OCI-LY1 (cell line): ENCODE measurements at regions not wholly inside any gene's neighbourhood (a gene's known extent, or its start where the extent isn't known, plus 50 kb on each side); places are given as distances from the start of the nearest gene placed in this dataset.

Experiments used
- H2AFZ ChIP-seq: fragments of 200-600 bp; sonication (generic), shearing (Covaris generic); 2 replicates; pipeline ENCODE4 v1.6.0; 2014; ENCODE audit warnings: antibody characterized with exemption, mild to moderate bottlenecking, low read length
- H3F3A ChIP-seq: fragments of 200-600 bp; sonication (generic), shearing (Covaris generic); 2 replicates; pipeline ENCODE4 v1.6.0; 2014; ENCODE audit warnings: mild to moderate bottlenecking, antibody characterized with exemption, low read length, moderate library complexity; ENCODE audit not compliant: insufficient read depth
- H3K27ac ChIP-seq: fragments of 200-600 bp; sonication (generic); 2 replicates; pipeline ENCODE4 v1.5.1; 2014; ENCODE audit warnings: low read length, mixed run types, mild to moderate bottlenecking, low read depth; ENCODE audit not compliant: poor library complexity, severe bottlenecking
- H3K27me3 ChIP-seq: fragments of 200-600 bp; sonication (generic); 2 replicates; pipeline ENCODE4 v1.6.0; 2014; ENCODE audit warnings: antibody characterized with exemption, mild to moderate bottlenecking, low read length, moderate library complexity; ENCODE audit not compliant: insufficient read depth
- H3K36me3 ChIP-seq: fragments of 200-600 bp; sonication (generic); 2 replicates; pipeline ENCODE4 v1.6.1; 2014; ENCODE audit warnings: mild to moderate bottlenecking, antibody characterized with exemption, low read length, moderate library complexity, mixed read lengths; ENCODE audit not compliant: insufficient read depth
- H3K4me1 ChIP-seq: fragments of 200-600 bp; sonication (generic); 2 replicates; pipeline ENCODE4 v1.5.1; 2014; ENCODE audit warnings: mild to moderate bottlenecking, low read length, moderate library complexity; ENCODE audit not compliant: insufficient read depth, severe bottlenecking
- H3K4me2 ChIP-seq: fragments of 200-600 bp; sonication (generic), shearing (Covaris generic); 2 replicates; pipeline ENCODE4 v1.6.1; 2014; ENCODE audit warnings: low read length
- H3K4me3 ChIP-seq: fragments of 200-600 bp; sonication (generic); 2 replicates; pipeline ENCODE4 v1.5.1; 2014; ENCODE audit warnings: low read length, low read depth, mild to moderate bottlenecking, mixed read lengths; ENCODE audit not compliant: poor library complexity, severe bottlenecking
- H3K79me2 ChIP-seq: fragments of 200-600 bp; shearing (Covaris generic); 2 replicates; pipeline ENCODE4 v1.6.1; 2016; ENCODE audit warnings: mixed run types, low read length, mixed read lengths; ENCODE audit not compliant: insufficient read depth
- H3K9ac ChIP-seq: fragments of 200-600 bp; sonication (generic), shearing (Covaris generic); 2 replicates; pipeline ENCODE4 v1.6.1; 2014; ENCODE audit warnings: mild to moderate bottlenecking, low read length, mixed read lengths
- H3K9me2 ChIP-seq: fragments of 200-600 bp; sonication (generic), shearing (Covaris generic); 2 replicates; pipeline ENCODE4 v1.6.1; 2014; ENCODE audit warnings: low read depth, mild to moderate bottlenecking, low read length, mixed read lengths
- H3K9me3 ChIP-seq: fragments of 200-600 bp; shearing (Covaris generic); 2 replicates; pipeline ENCODE4 v1.6.1; 2014; ENCODE audit warnings: low read length, mixed read lengths
- H4K20me1 ChIP-seq: fragments of 200-600 bp; sonication (generic), shearing (Covaris generic); 2 replicates; pipeline ENCODE4 v1.6.0; 2016; ENCODE audit warnings: mild to moderate bottlenecking, low read length; ENCODE audit not compliant: insufficient read depth
- CTCF ChIP-seq: fragments of 200-600 bp; sonication (generic), shearing (Covaris generic); IDR thresholded peaks from 2 replicates; pipeline ENCODE4 v1.5.1; 2017; ENCODE audit warnings: mild to moderate bottlenecking, antibody characterized with exemption, low read length, moderate library complexity, mixed read lengths
- EZH2 ChIP-seq: fragments of 200-600 bp; sonication (generic), shearing (Covaris generic); IDR thresholded peaks from 2 replicates; pipeline ENCODE4 v1.8.0; 2017; ENCODE audit warnings: borderline replicate concordance, mixed run types, mild to moderate bottlenecking, antibody characterized with exemption, low read length, moderate library complexity, mixed read lengths

- no peak overlapping the region for H3K27ac ChIP-seq
- no peak overlapping the region for H3K4me3 ChIP-seq
- no peaks in the 10 kb centered on the region for H3K9me2 ChIP-seq
- no peaks in the 10 kb centered on the region for H3K27me3 ChIP-seq
- no peak overlapping the region for H3K4me2 ChIP-seq
- TF ChIP-seq CTCF (no peak), EZH2 (no peak)
- H2AFZ ChIP-seq = no peak overlapping the region
- no peaks in the 10 kb centered on the region for H3F3A ChIP-seq
- no peaks in the 10 kb centered on the region for H3K36me3 ChIP-seq
- no peaks in the 10 kb centered on the region for H3K4me1 ChIP-seq
- no peak overlapping the region for H3K9ac ChIP-seq
- H3K9me3 ChIP-seq = no peaks in the 10 kb centered on the region
- no peaks in the 10 kb centered on the region for H4K20me1 ChIP-seq
- no peaks in the 10 kb centered on the region for H3K79me2 ChIP-seq
Measured at GRCh38 chr13:67662997-67663396, 432.9 kb upstream of the PCDH9 start.

- H3K9me2 ChIP-seq = no peaks in the 10 kb centered on the region
- H3K27me3 ChIP-seq = no peaks in the 10 kb centered on the region
- H3K36me3 ChIP-seq = no peaks in the 10 kb centered on the region
- no peak overlapping the region for H3K4me3 ChIP-seq
- H3K27ac ChIP-seq = no peak overlapping the region
- no peak for TF ChIP-seq EZH2
- no peak for TF ChIP-seq CTCF
- no peak overlapping the region for H2AFZ ChIP-seq
- H3F3A ChIP-seq = no peaks in the 10 kb centered on the region
- no peaks in the 10 kb centered on the region for H3K79me2 ChIP-seq
- H3K4me2 ChIP-seq = no peak overlapping the region
- H3K9ac ChIP-seq = no peak overlapping the region
- no peaks in the 10 kb centered on the region for H3K9me3 ChIP-seq
- no peaks in the 10 kb centered on the region for H4K20me1 ChIP-seq
- no peaks in the 10 kb centered on the region for H3K4me1 ChIP-seq
Measured at GRCh38 chr13:67652887-67653286, 422.8 kb upstream of the PCDH9 start.

- Histone ChIP-seq H3K27me3 (no peaks in the 10 kb centered on the region), H3K9me3 (no peaks in the 10 kb centered on the region), H3K9ac (no peak overlapping the region), H3F3A (no peaks in the 10 kb centered on the region), H3K4me3 (no peak overlapping the region), H3K4me1 (no peaks in the 10 kb centered on the region), H4K20me1 (no peaks in the 10 kb centered on the region), H3K36me3 (no peaks in the 10 kb centered on the region), H3K9me2 (no peaks in the 10 kb centered on the region), H3K4me2 (no peak overlapping the region), H3K27ac (no peak overlapping the region), H3K79me2 (no peaks in the 10 kb centered on the region), H2AFZ (no peak overlapping the region)
- no peak for TF ChIP-seq CTCF
Measured at GRCh38 chr13:67651908-67652465, 421.9 kb upstream of the PCDH9 start.
